GM12873 (cell line): ENCODE measurements at regions not wholly inside any gene's neighbourhood (a gene's known extent, or its start where the extent isn't known, plus 50 kb on each side); places are given as distances from the start of the nearest gene placed in this dataset.

Experiments
- TF ChIP-seq, protein P1 (sequence below): IDR thresholded peaks from 2 replicates; pipeline ENCODE4 v1.5.1; 2012; ENCODE audit warnings: low read depth, mild to moderate bottlenecking, moderate library complexity, low read length, control low read depth; ENCODE audit not compliant: insufficient read depth; ENCODE audit errors: missing control alignments

DNA sequence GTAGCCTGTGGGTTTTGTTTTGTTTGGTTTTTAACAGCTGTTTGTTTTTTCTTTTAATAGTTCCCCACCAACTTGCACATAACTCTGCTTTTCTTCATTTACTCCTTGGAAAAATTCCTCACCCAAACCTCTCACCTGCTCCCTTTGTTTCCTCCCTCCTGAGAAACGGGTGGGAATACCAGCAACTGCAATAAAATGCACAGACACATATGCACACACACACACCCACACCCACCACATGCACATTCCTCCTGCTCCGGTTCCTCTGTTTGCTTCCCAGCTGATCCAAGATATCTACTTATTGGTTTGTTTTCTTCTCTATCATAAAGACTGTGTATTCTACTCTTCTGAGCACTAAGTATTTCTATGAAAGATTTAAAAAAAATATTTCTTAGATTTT, 161.1 kb upstream of the EPHA7 start:
- TF ChIP-seq, protein P1, sequence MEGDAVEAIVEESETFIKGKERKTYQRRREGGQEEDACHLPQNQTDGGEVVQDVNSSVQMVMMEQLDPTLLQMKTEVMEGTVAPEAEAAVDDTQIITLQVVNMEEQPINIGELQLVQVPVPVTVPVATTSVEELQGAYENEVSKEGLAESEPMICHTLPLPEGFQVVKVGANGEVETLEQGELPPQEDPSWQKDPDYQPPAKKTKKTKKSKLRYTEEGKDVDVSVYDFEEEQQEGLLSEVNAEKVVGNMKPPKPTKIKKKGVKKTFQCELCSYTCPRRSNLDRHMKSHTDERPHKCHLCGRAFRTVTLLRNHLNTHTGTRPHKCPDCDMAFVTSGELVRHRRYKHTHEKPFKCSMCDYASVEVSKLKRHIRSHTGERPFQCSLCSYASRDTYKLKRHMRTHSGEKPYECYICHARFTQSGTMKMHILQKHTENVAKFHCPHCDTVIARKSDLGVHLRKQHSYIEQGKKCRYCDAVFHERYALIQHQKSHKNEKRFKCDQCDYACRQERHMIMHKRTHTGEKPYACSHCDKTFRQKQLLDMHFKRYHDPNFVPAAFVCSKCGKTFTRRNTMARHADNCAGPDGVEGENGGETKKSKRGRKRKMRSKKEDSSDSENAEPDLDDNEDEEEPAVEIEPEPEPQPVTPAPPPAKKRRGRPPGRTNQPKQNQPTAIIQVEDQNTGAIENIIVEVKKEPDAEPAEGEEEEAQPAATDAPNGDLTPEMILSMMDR, result no peak

DNA sequence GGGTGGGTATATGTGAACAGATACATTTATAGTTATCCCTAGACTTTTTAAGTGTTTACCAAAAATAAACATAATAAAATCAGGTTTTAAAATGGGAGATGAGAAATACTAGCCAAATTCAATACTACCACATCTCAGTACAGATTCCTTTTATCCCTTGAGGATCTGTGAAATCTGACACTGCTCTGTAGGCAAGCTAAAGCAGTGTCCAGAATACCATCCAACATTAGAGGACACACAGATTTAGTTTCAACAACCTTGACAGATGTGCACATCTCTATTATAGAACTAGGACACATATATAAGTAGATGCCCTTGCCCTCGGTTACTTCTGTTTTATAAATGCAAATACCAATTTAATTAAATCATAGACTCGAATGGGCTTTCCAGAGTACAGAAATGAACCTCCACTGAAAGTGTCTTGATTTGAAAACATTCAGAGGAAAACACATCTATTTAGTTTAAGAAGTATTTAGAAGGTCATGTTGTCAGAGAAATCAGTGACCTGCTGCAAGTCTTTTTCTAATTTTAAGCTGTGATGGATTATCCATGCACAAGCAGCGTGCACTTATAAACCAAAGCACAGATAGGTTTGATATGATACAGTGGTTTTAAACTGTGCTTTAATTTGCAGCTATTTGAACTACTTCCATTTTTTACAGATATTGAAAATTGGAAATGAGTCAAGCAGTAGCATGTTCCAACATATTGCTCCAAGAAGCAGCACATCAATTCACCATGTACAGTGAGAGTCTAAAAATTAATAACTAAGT, 156.3 kb upstream of the EPHA7 start:
- TF ChIP-seq, protein P1, result no peak

DNA sequence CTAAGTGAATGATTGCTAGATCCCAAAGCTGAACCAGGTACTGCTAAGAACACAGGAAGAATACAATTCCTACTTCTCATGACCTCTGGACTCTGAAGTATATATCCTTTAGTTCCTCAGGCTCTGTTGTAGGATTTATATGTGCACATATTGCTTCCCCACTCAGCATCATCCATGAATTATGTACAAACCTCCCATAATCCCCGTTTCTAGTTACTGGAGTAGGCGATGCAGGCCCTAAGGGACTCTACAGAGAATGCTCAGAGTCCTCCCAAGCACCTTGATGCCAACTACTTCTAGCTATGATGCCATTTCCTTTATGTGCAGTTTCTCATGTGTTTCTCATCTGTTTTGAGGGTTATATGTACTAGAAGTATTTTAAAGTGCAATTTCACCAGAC, 154.9 kb upstream of the EPHA7 start:
- TF ChIP-seq, protein P1, result no peak

DNA sequence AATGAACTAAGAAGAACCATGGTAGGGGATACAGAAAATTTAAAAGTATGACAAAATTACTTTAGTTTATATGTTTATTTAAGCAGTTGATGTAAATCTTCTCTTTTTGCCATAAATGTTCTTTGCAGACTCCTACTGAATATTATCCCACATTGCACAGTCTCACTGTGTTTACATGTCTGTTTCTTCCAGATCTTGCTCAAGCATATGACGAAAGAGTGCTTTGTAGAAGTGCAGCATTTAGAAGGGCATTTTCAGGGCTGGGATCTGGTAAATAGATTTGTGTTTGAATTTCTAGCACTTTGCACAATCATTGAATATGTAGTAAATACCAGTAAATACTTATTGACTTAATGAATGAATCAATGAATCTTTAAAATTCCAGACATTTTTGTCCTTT, 152.0 kb upstream of the EPHA7 start:
- TF ChIP-seq, protein P1, result no peak

DNA sequence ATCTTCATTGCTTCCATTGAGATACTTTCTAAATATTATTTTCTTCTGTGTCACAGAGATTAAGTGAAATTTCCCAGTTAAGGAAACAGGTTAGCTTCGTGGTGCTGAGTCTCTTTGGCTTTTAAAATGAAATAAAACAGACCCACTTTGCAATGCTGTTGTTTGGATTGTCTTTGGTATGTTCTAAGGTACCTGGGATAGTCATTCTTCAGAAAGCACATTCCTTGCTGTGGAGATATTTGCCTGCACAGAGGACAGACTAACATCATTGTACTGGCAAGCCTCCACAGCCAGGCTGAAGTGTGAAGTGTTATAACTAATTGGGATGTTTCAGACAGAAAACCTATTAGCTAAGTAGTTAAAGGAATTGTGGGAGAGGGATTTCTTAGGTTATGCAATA, 148.8 kb upstream of the EPHA7 start:
- TF ChIP-seq, protein P1, result no peak

DNA sequence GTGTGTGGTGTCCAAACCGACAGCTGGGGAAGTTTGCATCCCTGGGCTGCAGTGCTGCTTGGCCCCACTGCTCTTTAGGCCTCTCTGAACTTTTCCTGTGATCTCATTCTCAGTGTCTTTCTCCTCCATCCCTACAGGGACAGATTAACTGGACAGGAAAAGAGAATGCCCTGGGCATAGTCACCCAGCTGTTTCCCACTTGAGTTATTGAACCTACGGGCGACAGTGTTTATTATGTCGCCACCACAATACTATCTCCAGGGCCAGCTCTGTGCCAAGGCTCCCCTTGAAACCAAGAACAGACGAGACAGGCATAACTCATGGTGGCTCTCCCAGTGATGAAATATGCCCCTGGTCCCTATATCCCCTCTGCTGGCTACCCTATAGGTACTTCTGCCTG, 147.8 kb upstream of the EPHA7 start:
- TF ChIP-seq, protein P1, result no peak

DNA sequence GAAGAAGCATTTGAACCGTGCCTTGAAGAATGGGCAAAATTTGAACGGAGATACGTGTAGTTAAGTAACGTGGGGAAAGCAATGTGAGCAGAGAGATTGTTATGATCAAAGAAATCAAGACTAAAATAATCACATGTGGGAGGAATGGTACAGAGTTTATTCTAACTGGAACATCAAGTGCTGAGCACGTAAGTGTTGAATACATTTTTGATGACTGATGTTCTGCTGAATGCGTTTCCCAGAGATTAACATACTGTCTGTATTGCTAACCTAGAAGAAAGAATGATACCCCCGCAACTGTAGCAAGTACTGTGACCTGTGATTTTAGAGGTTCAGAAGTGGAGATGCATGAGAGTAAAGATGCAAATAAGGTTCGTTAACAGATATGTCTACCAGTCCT, 146.9 kb upstream of the EPHA7 start:
- TF ChIP-seq, protein P1, result no peak

DNA sequence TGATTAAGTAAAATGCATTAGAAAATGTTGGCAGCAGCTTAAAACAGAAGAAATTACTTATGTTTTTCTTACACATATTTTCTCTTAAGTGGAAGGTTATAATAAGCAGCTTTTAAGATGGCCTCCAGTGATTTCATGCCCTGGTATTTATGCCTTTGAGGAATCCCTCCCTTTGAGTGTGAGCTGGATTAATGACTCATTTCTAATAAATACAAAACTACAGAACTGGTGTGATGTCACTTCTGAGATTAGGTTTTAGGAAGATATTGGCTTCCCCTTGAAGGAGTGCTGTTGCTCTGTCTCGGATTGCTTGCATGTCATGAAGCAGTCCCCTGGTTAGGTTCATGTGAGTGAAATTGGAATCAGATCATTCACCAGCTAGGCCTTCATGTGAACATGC, 143.2 kb upstream of the EPHA7 start:
- TF ChIP-seq, protein P1, result no peak
